BE2C (cell line): ENCODE measurements at regions not wholly inside any gene's neighbourhood (a gene's known extent, or its start where the extent isn't known, plus 50 kb on each side); places are given as distances from the start of the nearest gene placed in this dataset.
"Not testable (repeated sequence)": the region's sequence is repeated elsewhere in the genome, so short reads cannot be mapped to it uniquely, and the experiment has no call there.

Source experiments
- DNase-seq: peaks from one replicate; pipeline ENCODE4 v3.0.0-alpha.2; 2020
- H3K27me3 ChIP-seq: fragments of 250-450 bp; sonication (Bioruptor Pico); 2 replicates; pipeline ENCODE4 v1.5.1; 2020; ENCODE audit warnings: mild to moderate bottlenecking
- H3K36me3 ChIP-seq: fragments of 250-450 bp; sonication (Bioruptor Pico); 2 replicates; pipeline ENCODE4 v1.5.1; 2020; ENCODE audit warnings: mild to moderate bottlenecking
- H3K4me1 ChIP-seq: fragments of 250-450 bp; sonication (Bioruptor Pico); 2 replicates; pipeline ENCODE4 v1.5.1; 2020
- H3K4me3 ChIP-seq: 2 replicates; pipeline ENCODE4 v1.5.1; 2011; ENCODE audit warnings: low read depth, low read length
- H3K9me3 ChIP-seq: fragments of 250-450 bp; sonication (Bioruptor Pico); 2 replicates; pipeline ENCODE4 v1.5.1; 2020
- TF ChIP-seq, protein P1 (sequence below): IDR thresholded peaks from 2 replicates; pipeline ENCODE4 v1.5.1; 2012; ENCODE audit warnings: mild to moderate bottlenecking, low read depth, low read length

DNA sequence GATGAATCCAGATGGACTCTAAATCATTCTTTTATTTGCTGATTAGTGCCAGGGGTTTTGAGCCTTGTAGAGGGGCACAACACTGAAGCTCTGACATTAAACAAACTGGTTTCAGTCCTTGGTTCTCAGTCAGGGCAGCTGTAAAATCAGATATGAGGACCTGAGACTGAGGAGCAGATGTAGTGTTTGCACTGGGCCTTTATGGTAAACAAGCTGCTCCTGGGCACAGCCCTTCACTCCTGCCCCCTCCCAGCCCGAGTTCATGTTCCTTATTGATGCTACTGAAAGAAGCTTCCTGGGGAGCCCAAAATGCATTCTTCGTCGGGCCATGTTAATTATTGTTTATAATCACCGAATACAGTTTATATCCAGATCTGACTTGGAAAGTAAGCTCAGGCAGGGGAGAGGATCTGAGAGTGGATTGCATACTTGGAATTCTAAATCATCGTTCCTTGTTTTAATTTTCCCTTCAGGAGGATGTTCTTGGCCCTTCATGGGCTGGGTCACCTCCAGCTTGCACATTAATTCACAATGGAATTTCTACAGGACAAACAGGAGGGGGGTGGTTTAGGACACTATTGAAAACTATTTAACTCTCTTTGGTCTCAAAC, 213.5 kb downstream of the FGF9 start:
- Histone ChIP-seq H3K36me3 (no peaks in the 10 kb centered on the region), H3K9me3 (no peaks in the 10 kb centered on the region), H3K27me3 (no peaks in the 10 kb centered on the region), H3K4me3 (no peak overlapping the region), H3K4me1 (no peaks in the 10 kb centered on the region)
- TF ChIP-seq, protein P1, sequence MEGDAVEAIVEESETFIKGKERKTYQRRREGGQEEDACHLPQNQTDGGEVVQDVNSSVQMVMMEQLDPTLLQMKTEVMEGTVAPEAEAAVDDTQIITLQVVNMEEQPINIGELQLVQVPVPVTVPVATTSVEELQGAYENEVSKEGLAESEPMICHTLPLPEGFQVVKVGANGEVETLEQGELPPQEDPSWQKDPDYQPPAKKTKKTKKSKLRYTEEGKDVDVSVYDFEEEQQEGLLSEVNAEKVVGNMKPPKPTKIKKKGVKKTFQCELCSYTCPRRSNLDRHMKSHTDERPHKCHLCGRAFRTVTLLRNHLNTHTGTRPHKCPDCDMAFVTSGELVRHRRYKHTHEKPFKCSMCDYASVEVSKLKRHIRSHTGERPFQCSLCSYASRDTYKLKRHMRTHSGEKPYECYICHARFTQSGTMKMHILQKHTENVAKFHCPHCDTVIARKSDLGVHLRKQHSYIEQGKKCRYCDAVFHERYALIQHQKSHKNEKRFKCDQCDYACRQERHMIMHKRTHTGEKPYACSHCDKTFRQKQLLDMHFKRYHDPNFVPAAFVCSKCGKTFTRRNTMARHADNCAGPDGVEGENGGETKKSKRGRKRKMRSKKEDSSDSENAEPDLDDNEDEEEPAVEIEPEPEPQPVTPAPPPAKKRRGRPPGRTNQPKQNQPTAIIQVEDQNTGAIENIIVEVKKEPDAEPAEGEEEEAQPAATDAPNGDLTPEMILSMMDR: no peak
- DNase-seq: no peak

DNA sequence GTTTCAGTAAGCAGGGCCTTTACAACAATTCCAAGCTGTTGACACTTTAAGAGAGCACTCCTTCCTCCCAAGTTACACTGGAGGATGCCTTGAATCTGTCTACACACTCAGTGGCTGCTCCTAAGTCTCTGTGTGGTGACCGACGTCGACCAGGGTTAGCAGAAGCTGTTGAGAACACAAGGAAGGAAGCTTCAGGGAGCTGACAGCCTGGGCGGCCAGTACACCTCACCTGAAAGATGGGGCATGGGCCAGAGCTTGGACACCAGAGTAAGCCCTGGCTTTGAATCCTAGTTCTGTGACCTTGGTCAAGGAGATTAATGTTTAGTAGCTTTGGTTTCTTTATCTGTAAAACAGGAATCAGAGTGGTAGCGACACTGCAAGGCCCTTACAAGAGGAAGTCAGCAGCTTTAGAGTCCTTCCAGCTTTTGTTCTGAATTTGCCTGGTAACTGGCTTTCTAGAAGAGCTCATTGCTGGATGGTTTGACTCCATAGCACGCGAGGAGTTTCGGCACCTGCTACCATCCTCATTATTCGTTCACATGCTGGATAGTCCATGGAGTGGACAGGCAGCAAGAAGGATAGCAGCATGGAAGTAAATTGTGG, 214.2 kb downstream of the FGF9 start:
- DNase-seq: no peak
- TF ChIP-seq, protein P1: no peak
- Histone ChIP-seq H3K27me3 (no peaks in the 10 kb centered on the region), H3K4me1 (no peaks in the 10 kb centered on the region), H3K36me3 (no peaks in the 10 kb centered on the region), H3K9me3 (no peaks in the 10 kb centered on the region), H3K4me3 (no peak overlapping the region)

DNA sequence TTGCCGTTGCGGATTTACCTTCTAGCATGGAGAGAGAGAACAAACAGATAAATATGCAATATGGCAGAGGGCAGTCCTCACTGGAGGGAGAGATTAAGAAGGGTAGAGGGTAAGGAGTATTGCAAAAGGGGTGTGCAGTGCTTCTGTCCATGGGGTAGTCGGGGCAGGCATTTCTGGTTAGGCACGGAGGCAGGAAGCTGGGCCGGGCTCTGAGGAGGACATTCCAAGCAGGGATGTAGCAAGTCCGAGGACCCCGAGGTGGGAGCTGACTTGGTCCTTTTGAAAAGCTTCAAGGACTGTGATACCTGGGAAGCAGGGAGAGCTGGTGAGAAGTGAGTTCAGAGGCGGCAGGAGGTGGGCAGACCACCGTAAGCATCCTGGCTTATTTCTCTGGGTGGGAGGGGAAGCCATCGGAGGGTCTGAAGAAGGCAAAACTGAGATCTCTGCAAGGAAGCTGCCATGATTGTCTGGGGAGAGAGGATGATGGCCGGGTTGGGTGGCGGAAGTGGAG, 214.9 kb downstream of the FGF9 start:
- DNase-seq: no peak
- TF ChIP-seq, protein P1: no peak
- Histone ChIP-seq H3K4me3 (no peak overlapping the region), H3K27me3 (no peaks in the 10 kb centered on the region), H3K9me3 (no peaks in the 10 kb centered on the region), H3K36me3 (no peaks in the 10 kb centered on the region), H3K4me1 (no peaks in the 10 kb centered on the region)

DNA sequence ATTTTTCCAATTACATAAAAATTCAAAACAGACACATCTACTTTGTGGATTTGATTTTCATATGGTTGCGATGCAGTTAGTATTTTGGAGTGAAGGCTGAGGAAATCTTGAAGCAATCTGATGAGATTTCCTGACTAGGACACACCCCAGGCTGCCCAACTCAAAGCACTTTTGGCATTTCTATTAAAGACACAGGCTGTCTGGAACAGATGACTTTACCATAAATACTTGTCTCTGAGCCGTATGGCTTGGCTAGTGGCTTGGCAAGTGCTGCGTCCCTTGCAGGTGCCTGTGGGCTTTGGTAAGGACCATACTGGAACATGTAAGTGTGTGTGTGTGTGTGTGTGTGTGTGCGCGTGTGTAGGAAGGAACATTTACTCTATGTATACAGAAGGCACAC, 218.8 kb downstream of the FGF9 start:
- Histone ChIP-seq H3K36me3 (no peaks in the 10 kb centered on the region), H3K4me1 (no peaks in the 10 kb centered on the region), H3K27me3 (no peaks in the 10 kb centered on the region), H3K4me3 (no peak overlapping the region), H3K9me3 (no peaks in the 10 kb centered on the region)
- TF ChIP-seq, protein P1: no peak
- DNase-seq: no peak

DNA sequence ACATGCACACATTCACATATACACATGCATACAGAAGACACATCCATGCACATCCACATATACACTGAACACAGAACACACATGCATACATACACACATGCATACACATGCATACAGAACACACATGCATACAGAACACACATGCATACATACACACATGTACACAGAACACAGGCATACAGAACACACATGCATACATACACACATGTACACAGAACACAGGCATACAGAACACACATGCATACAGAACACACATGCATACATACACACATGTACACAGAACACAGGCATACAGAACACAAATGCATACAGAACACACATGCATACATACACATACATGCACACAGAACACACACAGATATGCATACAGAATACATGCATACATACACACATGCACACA, 219.3 kb downstream of the FGF9 start:
- not testable (repeated sequence) for H3K9me3 ChIP-seq, H3K4me1 ChIP-seq, DNase-seq, H3K27me3 ChIP-seq, H3K4me3 ChIP-seq, H3K36me3 ChIP-seq

DNA sequence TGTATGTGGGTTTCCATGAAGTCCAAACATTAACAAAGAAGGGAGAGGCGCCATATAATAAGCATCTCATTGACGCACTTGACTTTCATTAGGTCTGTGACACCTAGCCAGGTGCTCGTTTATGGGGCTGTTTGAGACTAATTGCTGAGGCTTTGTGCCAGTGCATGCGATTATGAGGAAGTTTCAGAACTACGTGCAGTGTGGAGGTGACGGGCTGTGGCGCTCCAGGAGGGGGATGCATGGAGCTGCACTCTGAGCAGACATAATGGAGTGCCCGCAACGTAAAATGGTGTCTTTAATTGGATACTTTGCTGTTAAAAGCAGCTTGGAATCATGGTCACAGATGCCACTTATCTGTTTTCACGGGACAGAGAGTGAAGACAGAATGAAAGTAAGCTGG, 223.2 kb downstream of the FGF9 start:
- Histone ChIP-seq H3K27me3 (no peaks in the 10 kb centered on the region), H3K4me3 (no peak overlapping the region), H3K9me3 (no peaks in the 10 kb centered on the region), H3K4me1 (no peaks in the 10 kb centered on the region), H3K36me3 (no peaks in the 10 kb centered on the region)
- TF ChIP-seq, protein P1: no peak
- DNase-seq: no peak
